ENCODE measurements at regions not wholly inside any gene's neighbourhood (a gene's known extent, or its start where the extent isn't known, plus 50 kb on each side); places are given as distances from the start of the nearest gene placed in this dataset.

DNA sequence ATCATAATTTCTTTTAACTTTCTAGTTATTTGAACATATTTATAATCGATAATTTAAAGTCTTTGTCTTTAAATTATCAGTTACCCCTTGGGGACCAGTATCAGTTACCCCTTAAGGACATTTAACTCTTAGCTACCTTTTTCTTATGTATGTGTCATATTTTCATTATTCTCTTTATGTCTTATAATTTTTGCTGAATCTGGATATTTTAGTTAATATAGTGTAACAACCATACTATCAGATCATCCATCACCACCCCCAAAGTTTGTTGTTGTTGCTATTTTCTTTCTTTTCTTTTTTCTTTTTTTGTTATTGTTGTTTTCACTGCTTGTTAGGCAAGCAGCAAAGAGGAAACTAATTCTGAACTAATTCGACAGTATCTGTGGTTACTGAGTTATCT is 57.0 kb upstream of the TNFSF18 start:
- Mint-ChIP-seq H3K36me3 (ENCODE audit: low read depth) (no peaks in the 10 kb centered on the region), H3K27me3 (ENCODE audit: low read depth) (no peaks in the 10 kb centered on the region)

DNA sequence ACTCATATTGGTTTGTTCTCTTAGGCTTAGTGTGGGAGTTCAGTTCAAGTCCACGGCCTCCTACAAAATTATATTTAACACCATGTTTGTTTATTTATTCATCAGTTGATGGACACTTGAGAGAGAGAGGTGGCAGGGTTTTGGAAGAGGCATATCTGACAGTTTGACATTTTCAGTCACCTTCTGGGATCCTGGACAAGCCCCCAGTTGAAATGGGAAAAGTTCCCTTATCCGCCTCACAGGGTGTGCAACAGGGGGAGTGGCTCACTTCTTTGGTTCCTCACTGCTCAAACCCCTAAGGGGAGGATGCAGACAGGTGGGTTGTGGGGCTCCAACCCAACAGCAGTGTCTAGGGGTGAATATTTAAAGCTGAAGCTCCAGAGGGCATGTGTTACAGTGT is 52.3 kb upstream of the TNFSF18 start:
- Mint-ChIP-seq H3K4me3 (no peak overlapping the region), H3K9me3 (peaks cover 8% of the 10 kb centered on the region), H3K27ac (no peak overlapping the region), H3K4me1 (no peaks in the 10 kb centered on the region), H3K27me3 (ENCODE audit: low read depth) (no peaks in the 10 kb centered on the region), H3K36me3 (ENCODE audit: low read depth) (no peaks in the 10 kb centered on the region)
- TF ChIP-seq CTCF (IDR thresholded peaks at IDR 0.05; ENCODE audit: unreplicated experiment in 3 of 3): no peak

More for the DNA sequence above, 57.0 kb upstream of the TNFSF18 start:
- Mint-ChIP-seq H3K9me3 (peaks cover 10% of the 10 kb centered on the region), H3K4me3 (no peak overlapping the region), H3K27ac (no peak overlapping the region), H3K4me1 (no peaks in the 10 kb centered on the region)
- no peak for TF ChIP-seq CTCF (IDR thresholded peaks at IDR 0.05; ENCODE audit: unreplicated experiment in 3 of 3)

DNA sequence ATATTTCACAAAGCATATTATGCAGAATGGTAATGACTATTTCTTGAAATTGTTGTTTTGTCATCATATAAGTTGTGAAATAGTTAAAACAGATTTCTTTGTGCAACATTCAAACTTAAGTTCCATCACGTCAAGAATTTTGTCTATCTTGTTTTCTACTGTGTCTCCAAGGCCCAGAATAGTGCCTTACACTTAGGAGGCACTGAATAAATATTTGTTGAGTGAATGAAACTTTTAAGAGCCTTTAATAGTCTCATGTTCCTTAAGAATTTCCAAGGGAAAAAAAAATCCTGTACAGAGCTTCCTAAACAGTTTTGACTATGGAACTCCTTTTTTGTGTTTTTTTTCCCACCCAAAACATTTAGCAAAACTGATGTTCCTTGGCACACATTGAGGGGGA is 50.8 kb upstream of the TNFSF18 start:
- TF ChIP-seq CTCF (IDR thresholded peaks at IDR 0.05; ENCODE audit: unreplicated experiment in 3 of 3): no peak
- no peak overlapping the region for H3K27ac Mint-ChIP-seq
- no peaks in the 10 kb centered on the region for H3K4me1 Mint-ChIP-seq
- H3K36me3 Mint-ChIP-seq (ENCODE audit: low read depth): no peaks in the 10 kb centered on the region
- no peak overlapping the region for H3K4me3 Mint-ChIP-seq
- no peaks in the 10 kb centered on the region for H3K27me3 Mint-ChIP-seq (ENCODE audit: low read depth)
- H3K9me3 Mint-ChIP-seq: peaks cover 6% of the 10 kb centered on the region

- Mint-ChIP-seq H3K36me3 (ENCODE audit: low read depth) (no peaks in the 10 kb centered on the region), H3K27ac (no peak overlapping the region), H3K27me3 (ENCODE audit: low read depth) (no peaks in the 10 kb centered on the region), H3K9me3 (peaks cover 6% of the 10 kb centered on the region), H3K4me1 (no peaks in the 10 kb centered on the region), H3K4me3 (no peak overlapping the region)
- no peak for TF ChIP-seq CTCF (IDR thresholded peaks at IDR 0.05; ENCODE audit: unreplicated experiment in 3 of 3)
Measured at GRCh38 chr1:173100476-173101107, 49.9 kb upstream of the TNFSF18 start.
